ENCODE measurements at regions not wholly inside any gene's neighbourhood (a gene's known extent, or its start where the extent isn't known, plus 50 kb on each side); places are given as distances from the start of the nearest gene placed in this dataset.
A peak's percentile ranks its signal among the peaks of the same experiment; 100 is the strongest.

- Mint-ChIP-seq H3K9me3 (ENCODE audit: low read depth) (peaks cover 10% of the 10 kb centered on the region), H3K4me1 (ENCODE audit: low read depth) (peaks cover 13% of the 10 kb centered on the region), H3K27ac (no peak overlapping the region), H3K36me3 (ENCODE audit: insufficient read depth) (no peaks in the 10 kb centered on the region), H3K27me3 (no peaks in the 10 kb centered on the region), H3K4me3 (ENCODE audit: low read depth) (no peak overlapping the region)
- no peak for DNase-seq (ENCODE audit: low spot score, unreplicated experiment)
- no peak for TF ChIP-seq CTCF (IDR thresholded peaks at IDR 0.05; ENCODE audit: unreplicated experiment)
Measured at GRCh38 chr4:83213640-83214039, 71.0 kb downstream of the COQ2 start.

GRCh38 chr4:83212041-83212851, 72.4 kb downstream of the COQ2 start:
- Mint-ChIP-seq H3K27me3 (no peaks in the 10 kb centered on the region), H3K27ac (peak overlapping the region; percentile 78), H3K36me3 (ENCODE audit: insufficient read depth) (peaks cover 3% of the 10 kb centered on the region), H3K4me3 (ENCODE audit: low read depth) (no peak overlapping the region), H3K9me3 (ENCODE audit: low read depth) (peaks cover 15% of the 10 kb centered on the region), H3K4me1 (ENCODE audit: low read depth) (peaks cover 11% of the 10 kb centered on the region)
- no peak for DNase-seq (ENCODE audit: low spot score, unreplicated experiment)
- TF ChIP-seq CTCF (IDR thresholded peaks at IDR 0.05; ENCODE audit: unreplicated experiment), result no peak

GRCh38 chr4:83209419-83209818, 75.2 kb downstream of the COQ2 start:
- peaks cover 3% of the 10 kb centered on the region for H3K36me3 Mint-ChIP-seq (ENCODE audit: insufficient read depth)
- no peak overlapping the region for H3K27ac Mint-ChIP-seq
- no peak for DNase-seq (ENCODE audit: low spot score, unreplicated experiment)
- TF ChIP-seq CTCF (IDR thresholded peaks at IDR 0.05; ENCODE audit: unreplicated experiment), result no peak
- no peaks in the 10 kb centered on the region for H3K27me3 Mint-ChIP-seq
- peaks cover 7% of the 10 kb centered on the region for H3K9me3 Mint-ChIP-seq (ENCODE audit: low read depth)
- no peak overlapping the region for H3K4me3 Mint-ChIP-seq (ENCODE audit: low read depth)
- peaks cover 11% of the 10 kb centered on the region for H3K4me1 Mint-ChIP-seq (ENCODE audit: low read depth)

- no peak for DNase-seq (ENCODE audit: low spot score, unreplicated experiment)
- H3K4me1 Mint-ChIP-seq (ENCODE audit: low read depth), result peaks cover 11% of the 10 kb centered on the region
- no peaks in the 10 kb centered on the region for H3K27me3 Mint-ChIP-seq
- H3K4me3 Mint-ChIP-seq (ENCODE audit: low read depth), result no peak overlapping the region
- no peak for TF ChIP-seq CTCF (IDR thresholded peaks at IDR 0.05; ENCODE audit: unreplicated experiment)
- H3K36me3 Mint-ChIP-seq (ENCODE audit: insufficient read depth), result peaks cover 3% of the 10 kb centered on the region
- no peak overlapping the region for H3K27ac Mint-ChIP-seq
- H3K9me3 Mint-ChIP-seq (ENCODE audit: low read depth), result peaks cover 7% of the 10 kb centered on the region
Measured at GRCh38 chr4:83208371-83209365, 75.9 kb downstream of the COQ2 start.

- Mint-ChIP-seq H3K4me1 (ENCODE audit: low read depth) (peaks cover 8% of the 10 kb centered on the region), H3K36me3 (ENCODE audit: insufficient read depth) (peaks cover 3% of the 10 kb centered on the region), H3K27me3 (no peaks in the 10 kb centered on the region), H3K27ac (peak overlapping the region; percentile 16), H3K4me3 (ENCODE audit: low read depth) (no peak overlapping the region), H3K9me3 (ENCODE audit: low read depth) (peaks cover 7% of the 10 kb centered on the region)
- no peak for DNase-seq (ENCODE audit: low spot score, unreplicated experiment)
- no peak for TF ChIP-seq CTCF (IDR thresholded peaks at IDR 0.05; ENCODE audit: unreplicated experiment)
Measured at GRCh38 chr4:83207497-83208101, 77.0 kb downstream of the COQ2 start.
